Renal pelvis (tissue), 1 donor: ENCODE measurements at regions not wholly inside any gene's neighbourhood (a gene's known extent, or its start where the extent isn't known, plus 50 kb on each side); places are given as distances from the start of the nearest gene placed in this dataset.

Experiments used
- DNase-seq: peaks from one replicate; pipeline ENCODE4 v3.0.0-alpha.2; 2013

DNA sequence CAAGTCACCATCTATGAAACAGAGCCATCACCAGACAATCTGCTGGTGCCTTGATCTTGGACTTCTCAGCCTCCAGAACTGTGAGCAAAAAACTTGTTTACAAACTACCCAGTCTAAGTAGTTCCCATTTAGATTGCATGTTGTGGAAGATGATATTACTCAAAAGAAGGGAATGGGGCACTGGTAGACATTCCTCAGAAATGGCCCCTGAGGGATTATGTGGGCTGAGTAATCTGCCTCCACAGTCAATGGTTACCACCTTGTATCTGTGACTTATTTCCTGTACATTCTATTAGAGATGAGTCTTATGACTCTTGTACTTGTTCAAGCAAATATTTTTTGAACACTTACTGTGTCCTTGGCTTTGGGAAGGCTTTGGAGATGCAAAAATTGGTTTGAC lies 160.4 kb downstream of the NUP35 start:
- no peak for DNase-seq

DNA sequence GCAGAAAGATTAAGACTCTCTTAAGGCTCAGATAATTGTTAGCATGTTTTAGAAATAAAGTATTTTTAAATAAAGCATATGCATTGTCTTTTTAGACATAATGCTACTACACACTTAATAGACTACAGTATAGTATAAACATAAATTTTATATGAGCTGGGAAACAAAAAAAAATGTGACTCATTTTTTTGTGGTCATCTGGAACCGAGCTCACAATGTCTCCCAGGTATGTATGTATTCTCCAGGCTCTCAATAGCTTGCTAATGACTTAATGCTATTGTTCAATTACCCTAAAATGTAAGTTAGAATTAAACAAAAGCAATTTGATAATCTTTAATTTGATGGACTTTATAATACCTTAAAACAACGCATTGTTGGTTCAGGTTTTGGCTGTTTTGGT lies 167.2 kb downstream of the NUP35 start:
- no peak for DNase-seq

DNA sequence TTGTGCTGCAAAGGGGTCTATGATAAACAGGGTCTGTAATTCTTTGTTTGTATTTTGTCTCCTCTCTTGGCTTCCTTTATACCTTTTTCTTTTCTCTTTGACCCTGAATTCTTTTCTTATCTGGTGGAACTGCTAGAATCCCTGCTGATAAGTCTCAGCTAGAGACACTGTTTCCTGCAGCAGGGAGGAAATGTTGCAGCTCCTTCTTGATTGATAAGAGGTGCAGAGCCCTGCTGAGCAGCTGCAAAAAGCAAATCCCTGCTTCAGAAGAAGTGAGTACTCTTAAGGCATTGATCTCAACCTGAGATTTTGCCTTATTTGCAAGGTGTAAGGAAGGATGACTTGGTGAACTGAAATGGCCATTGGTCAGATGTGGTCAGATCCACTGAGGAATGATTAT lies 167.8 kb downstream of the NUP35 start:
- DNase-seq = no peak

DNA sequence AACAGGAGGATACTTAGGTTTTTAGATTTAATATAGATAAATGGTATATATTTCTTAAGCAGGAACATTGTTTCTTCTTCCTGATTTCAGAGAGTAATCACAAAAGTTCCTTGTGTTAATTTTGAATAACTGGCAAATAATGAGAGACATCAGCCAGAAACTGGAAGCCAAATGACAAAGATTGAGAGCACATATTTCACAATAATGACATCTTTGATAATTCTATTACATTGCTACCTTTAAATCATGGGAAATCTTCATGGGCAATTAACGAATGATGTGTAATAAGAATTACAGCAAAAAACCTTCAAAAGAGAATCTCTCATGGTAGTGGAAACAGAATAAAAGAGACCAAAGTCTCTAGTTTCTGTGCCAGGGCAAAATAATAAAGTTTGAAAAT lies 215.1 kb downstream of the NUP35 start:
- no peak for DNase-seq

DNA sequence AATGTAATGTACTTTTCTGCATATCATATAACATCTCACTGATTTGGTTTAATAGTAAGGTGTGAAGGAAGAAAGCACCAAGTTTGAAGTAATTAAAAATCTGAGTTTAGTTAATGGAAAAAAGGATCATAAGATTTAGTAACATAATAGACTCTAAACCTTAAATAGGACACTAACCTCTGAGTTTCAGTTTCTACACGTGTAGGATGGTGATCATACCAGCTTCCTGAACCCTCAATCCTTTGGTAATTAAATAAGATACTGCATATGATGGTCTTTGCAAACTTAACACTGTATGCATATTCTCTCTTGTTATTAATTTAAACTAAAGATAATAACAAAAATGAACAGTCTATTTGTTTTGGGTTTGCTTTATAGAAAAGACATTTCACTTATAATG lies 216.8 kb downstream of the NUP35 start:
- DNase-seq = no peak

DNA sequence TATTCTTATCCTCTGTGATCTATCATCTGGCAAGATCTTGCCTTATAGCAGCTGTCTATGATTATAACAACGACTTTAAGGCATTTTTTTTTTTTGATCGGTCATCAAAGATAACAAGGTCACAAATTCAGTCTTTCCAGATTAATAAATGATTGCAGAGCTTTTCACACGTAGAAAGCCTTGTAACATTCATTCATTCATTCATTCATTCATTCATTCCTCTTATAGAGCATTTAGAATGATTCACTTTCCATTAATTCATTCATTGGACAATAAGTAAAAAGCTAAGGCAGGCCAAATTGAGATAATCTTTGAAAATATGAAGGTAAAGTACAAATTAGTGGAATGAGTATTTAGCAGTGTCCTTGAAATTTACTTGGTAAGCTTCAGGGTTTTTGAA lies 223.7 kb downstream of the NUP35 start:
- DNase-seq = no peak

DNA sequence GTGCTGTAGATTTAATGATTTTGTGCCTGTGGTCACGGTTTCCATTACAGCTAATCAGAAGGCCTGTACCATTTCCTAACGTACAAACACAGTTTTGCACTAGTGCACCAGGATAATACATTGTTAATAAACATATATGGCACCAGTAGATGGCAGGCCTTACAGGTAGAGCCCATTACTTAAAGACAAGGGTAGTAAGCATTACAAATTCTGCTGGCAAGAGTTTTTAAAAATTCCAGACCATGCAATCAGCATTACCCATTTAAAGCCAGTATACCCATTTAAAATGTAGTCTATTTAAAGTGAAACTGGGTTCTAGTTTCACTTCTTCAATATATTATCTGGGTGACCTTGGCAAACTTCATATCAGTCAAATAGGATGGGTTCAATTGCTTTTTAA lies 224.2 kb downstream of the NUP35 start:
- no peak for DNase-seq

DNA sequence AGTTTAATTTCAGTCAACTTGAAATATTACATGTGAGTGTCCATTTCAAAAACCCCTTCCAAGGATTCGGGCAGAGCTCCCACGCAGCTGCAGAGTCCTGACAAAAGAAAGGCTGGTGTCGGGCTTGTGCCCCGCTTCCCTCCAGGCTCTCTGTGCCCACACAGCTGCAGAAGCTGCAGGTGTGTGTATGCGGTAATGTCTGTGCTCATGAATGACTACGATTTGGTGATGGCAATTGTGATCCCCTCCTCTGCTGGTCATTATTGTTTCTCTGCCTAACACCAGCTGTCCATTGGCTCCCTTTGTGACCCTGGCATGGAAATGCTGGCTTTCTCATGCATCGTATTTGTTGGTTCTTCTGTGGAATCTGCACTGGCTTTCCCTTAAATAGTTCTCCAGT lies 224.8 kb downstream of the NUP35 start:
- DNase-seq = no peak

DNA sequence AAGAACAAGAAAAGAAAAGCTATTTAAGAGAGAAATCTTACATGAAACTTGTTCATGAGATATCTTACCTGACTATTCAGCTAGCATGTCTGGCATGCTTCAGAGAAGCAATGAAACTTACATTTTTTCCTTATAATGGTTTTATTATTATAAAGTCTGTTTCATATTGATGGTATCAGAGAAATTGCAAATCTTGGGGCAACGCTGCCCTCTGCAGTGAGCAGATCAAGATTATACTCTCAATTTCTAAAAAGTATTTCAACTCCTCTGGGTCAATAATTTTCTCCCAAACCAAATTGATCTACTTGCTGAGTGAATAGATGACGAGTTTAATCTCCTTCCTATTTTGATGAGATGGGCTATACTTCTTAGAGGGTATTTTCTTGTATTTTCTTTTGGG lies 235.6 kb downstream of the NUP35 start:
- no peak for DNase-seq

DNA sequence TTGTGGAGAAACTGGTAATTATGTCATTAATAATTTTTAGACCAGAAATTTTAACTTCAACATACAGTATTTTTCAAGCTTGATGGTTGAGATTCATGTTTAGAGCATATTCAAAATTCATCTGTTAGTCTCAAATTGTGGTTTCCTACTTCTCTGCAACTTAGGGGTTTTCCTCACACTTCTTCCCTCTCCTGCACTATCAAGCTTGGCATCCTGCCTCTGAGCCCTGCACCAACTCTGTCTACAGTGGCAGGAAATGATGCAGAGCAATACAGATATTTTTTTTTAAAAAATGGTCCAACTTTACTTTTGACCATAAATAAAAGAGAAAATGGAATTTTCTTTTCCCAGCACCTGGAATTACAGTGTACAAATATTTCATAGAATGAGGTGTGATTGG lies 247.3 kb downstream of the NUP35 start:
- no peak for DNase-seq

DNA sequence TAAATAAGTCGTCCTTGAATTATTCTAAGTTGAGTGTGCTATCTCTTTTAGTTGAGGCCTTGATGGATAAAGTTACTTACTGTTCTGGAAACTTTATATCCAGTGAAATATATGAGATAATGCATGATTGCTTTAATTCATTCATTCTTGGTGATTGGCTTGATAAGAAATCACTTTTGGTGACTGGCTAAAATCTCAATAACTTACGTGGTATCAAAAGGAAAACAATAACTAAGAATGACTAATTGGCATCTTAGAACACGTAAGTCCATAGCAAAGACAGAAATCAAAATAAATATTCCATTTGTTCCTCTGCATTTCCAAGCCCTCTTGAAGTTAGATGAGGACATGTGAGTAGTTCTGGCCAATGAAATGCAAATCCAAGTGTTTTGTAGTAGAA lies 251.6 kb downstream of the NUP35 start:
- no peak for DNase-seq

DNA sequence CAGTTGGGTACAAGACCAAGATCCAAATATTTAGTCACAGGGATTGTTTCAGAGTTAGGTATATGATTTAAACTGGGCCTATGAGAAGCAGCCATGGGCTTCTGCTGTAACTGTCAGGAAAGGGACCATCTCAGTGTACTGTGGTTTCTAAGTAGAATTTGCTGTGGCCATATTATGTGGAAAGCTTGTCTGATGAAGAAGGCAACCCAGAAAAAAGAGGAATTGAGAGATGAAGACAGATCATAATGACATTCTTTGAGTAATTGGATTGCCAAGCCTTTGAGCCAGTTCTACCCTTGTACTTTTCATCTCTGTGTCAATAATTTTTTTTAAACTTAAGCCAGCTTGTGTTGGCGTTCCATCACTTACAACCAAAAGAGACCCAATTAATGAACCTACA lies 259.6 kb downstream of the NUP35 start:
- no peak for DNase-seq

DNA sequence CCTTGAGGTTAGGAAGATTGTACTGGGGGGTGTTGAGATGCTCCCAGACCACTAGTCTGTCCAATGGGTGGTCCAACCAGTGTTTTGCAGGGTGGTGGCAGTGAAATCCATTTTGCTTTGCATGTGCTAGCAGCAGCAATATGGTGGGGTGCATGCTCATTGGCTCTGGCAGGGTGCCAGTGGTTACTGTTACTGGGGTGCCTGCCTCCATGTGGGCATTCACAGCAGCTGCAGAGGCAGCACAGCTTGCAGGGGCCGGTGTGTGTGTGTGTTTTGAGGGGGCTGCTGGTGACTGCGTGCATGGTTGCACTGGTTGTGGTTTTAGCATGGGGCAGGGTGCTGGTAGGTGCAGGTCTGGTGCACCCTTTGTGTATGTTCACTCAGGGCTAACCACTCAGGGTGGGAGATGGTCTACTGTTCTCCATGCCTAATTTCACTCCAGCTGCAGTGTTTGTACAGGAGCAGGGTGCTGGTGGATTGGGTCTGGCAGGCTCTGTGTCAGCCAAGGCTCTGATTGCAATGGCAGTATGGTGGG lies 265.4 kb downstream of the NUP35 start:
- DNase-seq = no peak

DNA sequence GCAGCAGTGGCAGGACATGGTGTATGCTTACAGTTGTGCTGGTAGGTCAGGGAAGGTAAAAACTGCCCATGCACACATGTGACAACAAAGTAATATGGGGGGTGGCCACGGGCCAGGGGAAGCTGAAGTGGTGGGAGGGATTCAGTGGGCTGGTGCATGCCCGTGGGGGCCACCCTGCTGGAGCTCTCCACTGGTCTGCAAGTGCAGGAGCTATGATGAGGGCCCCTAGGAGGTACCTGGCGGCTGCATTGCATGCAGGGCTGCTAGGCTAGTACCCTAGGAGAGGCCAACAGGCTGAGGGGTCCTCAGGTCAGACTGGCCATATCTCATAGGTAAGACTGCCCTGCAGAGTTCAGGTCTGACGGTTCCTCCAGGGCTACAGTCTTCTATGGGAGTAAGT lies 265.9 kb downstream of the NUP35 start:
- no peak for DNase-seq

DNA sequence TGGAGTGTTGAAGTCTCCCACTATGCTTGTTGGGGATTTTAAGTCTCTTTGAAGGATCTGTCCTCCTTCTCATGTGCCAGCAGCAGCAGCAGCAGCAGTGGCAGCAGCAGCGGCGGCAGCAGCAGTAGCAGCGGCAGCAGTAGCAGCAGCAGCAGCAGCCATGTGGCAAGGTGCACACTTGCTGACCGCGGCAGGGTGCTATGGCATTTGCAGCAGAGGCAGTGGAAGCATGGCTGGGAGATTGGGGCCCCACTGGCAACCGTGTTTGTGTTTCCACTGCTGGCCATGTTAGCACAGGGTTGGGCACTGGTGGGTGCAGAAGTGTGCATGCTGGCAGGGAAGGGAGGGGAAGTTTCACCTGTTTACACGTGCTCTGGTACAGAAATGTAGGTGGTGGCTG lies 280.1 kb downstream of the NUP35 start:
- DNase-seq = no peak

DNA sequence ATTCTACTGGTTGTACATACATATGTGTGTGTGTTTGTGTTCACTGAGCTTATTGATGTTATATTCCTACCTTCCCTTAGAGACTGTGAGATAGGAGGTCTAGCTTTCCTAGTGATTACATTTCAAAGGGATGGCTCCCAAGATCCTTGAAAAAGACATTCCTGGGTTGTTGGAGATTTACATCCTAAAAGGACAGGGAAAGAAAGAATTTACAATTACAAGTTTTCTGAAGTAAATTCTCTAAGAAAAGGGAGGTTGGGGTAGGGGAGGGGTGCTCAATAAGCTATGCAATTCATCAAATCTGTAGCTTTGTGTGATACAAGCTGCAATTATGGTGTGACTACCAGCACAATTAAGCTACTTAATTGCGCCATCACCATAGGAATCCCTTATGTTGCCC lies 284.3 kb downstream of the NUP35 start:
- no peak for DNase-seq

DNA sequence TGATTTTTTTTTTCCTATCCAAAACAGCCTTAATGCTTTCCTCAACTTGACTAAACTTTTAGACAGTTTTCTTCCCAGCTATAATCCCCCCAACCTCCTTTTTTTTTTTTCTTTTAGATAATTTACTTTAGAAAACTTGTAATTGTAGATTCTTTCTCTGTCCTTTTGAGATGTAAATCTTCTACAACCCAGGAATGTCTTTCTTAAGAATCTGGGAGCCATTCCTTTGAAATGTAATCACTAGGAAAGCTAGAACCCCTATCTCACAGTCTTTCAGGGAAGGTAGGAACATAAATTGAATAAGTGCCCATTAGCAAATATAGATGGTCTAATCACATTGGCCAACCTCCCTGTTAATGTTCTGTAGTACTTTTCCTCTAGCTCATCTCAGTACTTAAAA lies 285.4 kb downstream of the NUP35 start:
- DNase-seq = no peak

DNA sequence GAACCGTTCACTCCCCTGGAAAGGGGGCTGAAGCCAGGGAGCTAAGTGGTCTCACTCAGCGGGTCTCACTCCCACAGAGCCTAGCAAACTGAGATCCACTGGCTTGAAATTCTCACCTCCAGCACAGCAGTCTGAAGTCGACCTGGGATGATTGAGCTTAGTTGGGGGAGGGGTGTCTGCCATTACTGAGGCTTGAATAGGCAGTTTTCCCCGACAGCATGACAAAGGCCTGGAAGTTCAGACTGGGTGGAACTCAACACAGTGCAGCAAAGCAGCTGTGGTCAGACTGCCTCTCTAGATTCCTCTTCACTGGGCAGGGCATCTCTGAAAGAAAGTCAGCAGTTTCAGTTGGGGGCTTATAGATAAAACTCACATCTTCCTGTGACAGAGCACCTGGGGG lies 292.5 kb downstream of the NUP35 start:
- no peak for DNase-seq

DNA sequence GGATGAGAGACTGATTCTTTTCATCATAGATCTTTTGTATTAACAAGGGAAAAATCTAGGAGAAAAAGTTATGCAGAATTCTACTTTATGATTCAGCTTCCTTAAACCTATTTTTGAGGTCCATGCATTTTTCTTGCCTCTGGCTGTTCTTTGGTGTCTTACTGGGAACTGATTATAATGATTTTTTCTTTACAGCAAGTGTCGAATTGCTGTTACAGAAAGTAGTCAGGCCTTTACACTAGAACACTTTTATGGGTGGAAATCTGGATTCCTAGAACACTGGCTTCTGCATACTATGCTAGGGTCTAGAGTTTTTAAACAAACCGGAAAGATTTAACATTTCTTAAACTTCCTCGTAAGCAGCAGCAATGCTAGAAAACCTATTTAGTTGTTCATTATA lies 302.6 kb downstream of the NUP35 start:
- no peak for DNase-seq

DNA sequence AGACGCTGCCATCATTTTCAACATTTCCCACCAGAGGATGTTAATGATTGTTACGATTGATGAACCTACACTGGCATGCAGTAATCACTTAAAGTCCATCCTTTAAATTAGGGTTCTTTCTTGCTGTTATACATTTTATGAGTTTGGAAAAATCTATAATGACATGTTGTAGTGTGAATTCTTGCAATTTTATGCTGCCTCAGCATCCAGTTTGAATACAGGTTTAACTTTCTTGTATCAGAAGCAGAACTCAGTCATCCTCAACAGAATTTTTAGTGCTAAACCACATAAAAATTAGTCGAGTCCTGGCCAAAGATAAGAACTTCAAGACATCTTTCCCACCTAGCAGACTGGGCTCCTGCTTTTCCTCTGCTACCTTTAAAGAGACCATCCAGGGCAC lies 303.3 kb downstream of the NUP35 start:
- DNase-seq = no peak

DNA sequence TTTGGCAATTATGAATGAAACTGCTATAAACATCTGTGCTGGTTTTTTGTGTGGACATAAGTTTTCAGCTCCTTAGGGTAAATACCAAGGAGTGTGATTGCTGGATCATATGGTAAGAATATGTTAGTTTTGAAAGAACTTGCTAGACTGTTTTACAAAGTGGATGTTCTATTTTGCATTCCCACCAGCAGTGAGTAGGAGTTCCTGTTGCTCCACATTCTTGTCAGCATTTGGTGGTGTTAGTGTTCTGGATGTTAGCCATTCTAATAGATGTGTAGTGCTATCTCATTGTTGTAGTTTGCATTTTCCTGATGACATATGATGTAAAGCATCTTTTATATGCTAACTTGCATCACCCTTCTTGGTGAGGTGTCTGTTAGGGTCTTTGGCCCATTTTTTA lies 304.6 kb downstream of the NUP35 start:
- no peak for DNase-seq

DNA sequence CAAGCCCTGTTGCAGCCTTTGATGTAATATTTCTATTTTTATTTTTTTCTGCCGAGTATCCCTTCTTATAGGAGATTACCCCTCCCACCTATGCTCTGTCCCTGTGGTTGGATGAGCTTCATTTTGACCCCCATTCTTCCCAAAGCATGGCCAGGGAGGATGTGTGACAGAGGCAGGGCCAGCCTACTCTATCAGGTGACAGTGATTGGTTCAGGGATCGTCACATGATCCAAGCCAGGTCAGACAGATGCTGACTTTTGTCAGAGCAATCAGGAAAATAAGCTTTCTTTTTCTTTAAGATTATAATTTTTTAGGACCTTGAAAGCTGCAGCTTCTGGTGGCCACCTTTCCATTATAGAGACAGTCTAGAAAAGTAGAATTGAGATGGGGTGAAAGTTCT lies 314.3 kb downstream of the NUP35 start:
- no peak for DNase-seq

DNA sequence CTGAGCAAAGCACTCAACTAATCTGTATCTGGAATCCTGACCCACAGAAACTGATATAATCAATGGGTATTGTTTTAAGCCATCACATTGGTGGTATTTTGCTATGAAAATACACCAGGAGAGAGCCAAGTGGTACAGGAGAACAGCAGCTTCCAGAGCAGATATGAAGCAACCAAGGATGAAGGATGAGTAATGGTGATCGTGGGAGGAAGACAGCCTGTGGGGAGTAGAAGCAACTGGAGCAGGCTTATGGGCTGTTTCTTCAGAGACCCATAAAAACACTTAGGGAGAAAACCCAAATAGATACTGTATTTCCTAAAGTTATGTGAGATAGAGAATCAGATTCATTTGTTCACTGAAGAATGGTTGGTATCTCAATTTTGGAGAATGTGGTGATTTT lies 330.8 kb downstream of the NUP35 start:
- DNase-seq = no peak

DNA sequence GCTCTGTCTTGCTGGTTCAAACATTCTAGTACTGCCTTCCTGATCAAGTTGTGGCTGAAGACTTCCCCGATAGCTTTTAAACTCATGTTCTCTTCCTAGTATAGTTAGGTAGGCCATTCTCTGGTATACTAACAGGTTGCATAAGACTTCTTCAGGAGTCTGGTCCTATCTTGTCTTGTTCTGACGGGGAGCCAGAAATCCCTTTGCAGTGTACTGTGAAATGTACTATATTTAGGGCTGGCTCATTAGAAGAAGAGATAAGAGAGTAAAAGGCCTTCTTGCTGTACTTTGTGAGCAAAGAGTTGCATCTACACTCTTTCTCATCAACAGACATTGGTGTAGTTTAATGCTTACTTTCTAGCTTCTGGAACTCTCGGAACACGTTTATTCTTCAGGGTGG lies 331.9 kb downstream of the NUP35 start:
- no peak for DNase-seq

DNA sequence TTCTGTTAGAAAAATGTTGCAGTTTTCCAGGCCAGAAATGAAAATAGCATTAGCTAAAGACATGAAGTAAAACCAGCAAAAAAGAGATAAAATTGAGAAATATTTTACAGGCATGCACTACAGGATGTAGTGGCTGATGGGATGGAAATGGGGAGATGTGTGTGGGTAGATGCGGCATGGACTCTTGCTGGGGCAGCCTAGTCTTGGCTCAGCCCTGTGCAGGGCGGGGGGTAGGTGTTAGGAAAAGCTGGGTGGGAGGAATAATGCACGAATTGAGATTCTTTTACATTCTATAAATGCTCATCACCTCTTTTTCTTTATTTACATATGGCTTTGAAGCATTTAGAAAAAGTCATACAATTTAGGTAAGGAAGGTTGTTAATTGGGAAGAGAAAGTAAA lies 334.2 kb downstream of the NUP35 start:
- DNase-seq = no peak
